Mesothelial cell of epicardium (in vitro differentiated cells): ENCODE measurements at regions not wholly inside any gene's neighbourhood (a gene's known extent, or its start where the extent isn't known, plus 50 kb on each side); places are given as distances from the start of the nearest gene placed in this dataset.

ENCODE experiments used
- DNase-seq, 2 experiments: peaks; one replicate each; pipeline ENCODE4 v3.0.0; 2021; ENCODE audit warnings: low spot score in 2 of 2; ENCODE audit not compliant: unreplicated experiment in 2 of 2
- H3K27ac Mint-ChIP-seq: 2 replicates; pipeline ENCODE4 v1.8.0; 2021; ENCODE audit warnings: mixed read lengths
- H3K27me3 Mint-ChIP-seq: 2 replicates; pipeline ENCODE4 v1.8.0; 2021; ENCODE audit warnings: low read depth, mixed read lengths
- H3K36me3 Mint-ChIP-seq: 2 replicates; pipeline ENCODE4 v1.8.0; 2021; ENCODE audit warnings: mixed read lengths
- H3K4me1 Mint-ChIP-seq: 2 replicates; pipeline ENCODE4 v1.8.0; 2021; ENCODE audit warnings: mixed read lengths
- H3K4me3 Mint-ChIP-seq: 2 replicates; pipeline ENCODE4 v1.8.0; 2021; ENCODE audit warnings: mild to moderate bottlenecking, moderate library complexity, mixed read lengths
- H3K9me3 Mint-ChIP-seq: 2 replicates; pipeline ENCODE4 v1.8.0; 2021; ENCODE audit warnings: mixed read lengths
- CTCF ChIP-seq: fragments of 200-600 bp; sonication (generic); IDR thresholded peaks from one replicate; pipeline ENCODE4 v1.5.0; 2021; ENCODE audit warnings: antibody characterized with exemption; ENCODE audit not compliant: unreplicated experiment

- DNase-seq: no peak
- H3K27me3 Mint-ChIP-seq: no peaks in the 10 kb centered on the region
- H3K36me3 Mint-ChIP-seq: no peaks in the 10 kb centered on the region
- H3K4me3 Mint-ChIP-seq: no peak overlapping the region
- TF ChIP-seq CTCF: no peak
- H3K27ac Mint-ChIP-seq: no peak overlapping the region
- H3K9me3 Mint-ChIP-seq: no peaks in the 10 kb centered on the region
- H3K4me1 Mint-ChIP-seq: peaks cover 6% of the 10 kb centered on the region
These were observed 1350.2 kb downstream of the ZPLD1 start for GRCh38 chr3:103785017-103785416.

DNA sequence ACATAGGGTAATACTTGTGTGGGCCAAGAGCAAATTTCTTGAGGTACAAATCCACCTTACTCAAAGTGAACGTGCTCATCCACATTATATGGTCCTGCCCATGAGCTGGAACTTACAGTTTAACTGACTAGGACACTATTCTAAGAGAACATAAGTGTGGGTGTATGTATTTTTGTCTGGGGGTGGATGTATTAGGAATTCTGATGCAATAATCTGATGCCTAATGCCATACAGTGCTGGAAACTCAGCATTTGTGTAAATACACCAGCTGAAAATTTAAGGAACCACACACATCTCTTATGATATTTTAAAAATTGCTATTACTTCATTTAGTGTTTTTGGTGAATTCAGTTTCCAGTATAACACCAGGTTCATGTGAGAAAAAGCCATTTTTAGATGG is 1350.7 kb downstream of the ZPLD1 start:
- no peaks in the 10 kb centered on the region for H3K36me3 Mint-ChIP-seq
- DNase-seq: no peak
- no peak overlapping the region for H3K4me3 Mint-ChIP-seq
- peaks cover 2% of the 10 kb centered on the region for H3K9me3 Mint-ChIP-seq
- no peaks in the 10 kb centered on the region for H3K27me3 Mint-ChIP-seq
- H3K4me1 Mint-ChIP-seq: peaks cover 6% of the 10 kb centered on the region
- no peak for TF ChIP-seq CTCF
- H3K27ac Mint-ChIP-seq: no peak overlapping the region

DNA sequence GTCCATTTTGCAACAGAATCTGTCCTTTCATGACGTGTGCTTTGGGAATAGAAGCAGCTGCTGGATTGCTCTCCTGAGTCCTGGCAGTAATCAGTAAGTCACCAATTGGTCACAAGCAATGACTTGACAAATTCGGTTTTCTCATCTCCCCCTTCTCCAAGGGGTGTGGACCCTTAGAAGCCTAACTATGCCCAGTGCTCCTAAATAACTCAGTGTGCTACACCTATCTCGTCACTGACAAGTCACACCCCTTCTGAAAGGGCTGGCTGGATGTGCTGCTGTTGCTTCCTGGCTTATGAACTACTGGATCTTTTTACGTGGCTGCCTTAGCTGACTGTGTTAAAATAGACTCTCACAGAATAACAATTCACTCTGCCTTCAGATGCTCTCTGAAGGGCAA is 1351.5 kb downstream of the ZPLD1 start:
- no peak overlapping the region for H3K4me3 Mint-ChIP-seq
- H3K9me3 Mint-ChIP-seq: peaks cover 4% of the 10 kb centered on the region
- no peak for DNase-seq
- no peaks in the 10 kb centered on the region for H3K36me3 Mint-ChIP-seq
- TF ChIP-seq CTCF: no peak
- H3K27me3 Mint-ChIP-seq: no peaks in the 10 kb centered on the region
- peak overlapping the region; percentile 21 for H3K27ac Mint-ChIP-seq
- peaks cover 6% of the 10 kb centered on the region for H3K4me1 Mint-ChIP-seq

GRCh38 chr3:103787164-103787871 is 1352.5 kb downstream of the ZPLD1 start:
- no peak for TF ChIP-seq CTCF
- peaks cover 4% of the 10 kb centered on the region for H3K9me3 Mint-ChIP-seq
- no peak overlapping the region for H3K4me3 Mint-ChIP-seq
- H3K36me3 Mint-ChIP-seq: no peaks in the 10 kb centered on the region
- H3K27ac Mint-ChIP-seq: no peak overlapping the region
- H3K27me3 Mint-ChIP-seq: no peaks in the 10 kb centered on the region
- peaks cover 6% of the 10 kb centered on the region for H3K4me1 Mint-ChIP-seq
- no peak for DNase-seq

GRCh38 chr3:103787879-103788278 is 1353.1 kb downstream of the ZPLD1 start:
- Mint-ChIP-seq H3K27ac (no peak overlapping the region), H3K4me1 (peaks cover 6% of the 10 kb centered on the region), H3K9me3 (peaks cover 4% of the 10 kb centered on the region), H3K27me3 (no peaks in the 10 kb centered on the region), H3K4me3 (no peak overlapping the region), H3K36me3 (no peaks in the 10 kb centered on the region)
- DNase-seq: no peak
- TF ChIP-seq CTCF: no peak
